HT-29 (cell line): ENCODE measurements at regions not wholly inside any gene's neighbourhood (a gene's known extent, or its start where the extent isn't known, plus 50 kb on each side); places are given as distances from the start of the nearest gene placed in this dataset.

Experiments
- DNase-seq: peaks from one replicate; pipeline ENCODE4 v3.0.0-alpha.2; 2015; ENCODE audit warnings: low spot score

DNA sequence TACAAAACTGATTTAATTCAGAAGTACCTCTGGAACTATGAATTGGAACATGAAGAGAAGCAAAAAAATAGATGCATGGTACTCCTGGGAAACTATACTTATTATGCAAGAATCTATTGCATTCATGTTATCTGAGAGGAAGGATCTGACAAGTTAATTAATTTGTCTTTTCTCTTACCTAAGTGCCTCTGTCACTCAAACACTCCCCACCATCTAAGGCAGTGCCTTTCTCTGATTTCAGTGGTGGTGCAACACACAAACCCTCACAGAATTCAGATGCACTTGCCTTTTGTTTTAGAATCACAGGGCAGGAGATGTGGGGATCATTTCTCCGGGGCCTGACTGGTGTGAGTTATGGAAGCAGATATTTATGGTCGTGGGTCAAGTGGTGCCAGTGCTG, 52.5 kb upstream of the C9orf72 start:
- no peak for DNase-seq

DNA sequence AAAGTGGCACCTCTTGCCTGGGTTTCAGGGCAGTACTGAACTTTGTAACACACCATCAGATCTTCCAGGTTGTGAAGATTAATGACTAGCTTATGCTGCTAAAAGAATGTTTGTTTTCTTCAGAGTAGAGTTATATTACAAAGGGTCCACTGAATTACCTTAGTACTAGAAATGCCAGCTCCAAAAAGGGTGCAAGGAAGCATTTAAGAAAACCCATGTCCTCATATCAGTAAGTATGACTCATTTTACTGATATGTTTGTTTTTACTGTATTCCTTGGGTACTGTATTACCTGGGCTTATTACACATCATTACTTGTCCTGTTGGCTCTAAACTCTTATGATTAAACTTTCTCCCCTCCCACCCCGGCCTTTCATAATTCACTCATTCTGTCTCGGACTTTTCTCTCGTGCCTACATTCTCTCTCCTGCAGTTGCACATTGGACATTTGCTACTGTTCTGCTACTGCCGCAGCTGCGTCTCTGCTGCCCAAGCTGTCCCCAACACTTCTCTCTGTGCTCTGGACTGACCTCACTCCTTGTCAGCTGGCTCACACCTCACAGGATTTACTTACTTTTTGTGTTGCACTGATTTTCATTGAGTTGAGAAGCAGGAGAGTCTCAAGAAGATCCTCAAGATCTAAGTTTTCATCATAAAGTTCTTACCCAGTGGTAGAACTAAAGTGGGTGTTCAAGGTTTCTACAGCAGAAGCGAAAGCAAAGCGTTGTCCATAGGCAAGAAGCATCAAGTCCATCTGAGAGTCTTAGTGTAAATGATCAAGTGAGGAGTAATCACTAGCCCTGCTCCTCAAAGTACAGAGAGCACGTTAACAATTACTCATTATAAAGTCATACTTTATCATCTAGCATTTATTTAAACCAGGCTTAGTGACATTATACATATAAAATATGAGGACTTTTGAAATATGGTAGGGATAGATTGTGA, 53.2 kb upstream of the C9orf72 start:
- peak; percentile 31 for DNase-seq

GRCh38 chr9:27627188-27627564, 53.9 kb upstream of the C9orf72 start:
- no peak for DNase-seq

- no peak for DNase-seq
Observed at GRCh38 chr9:27628311-27628710, 55.0 kb upstream of the C9orf72 start.

GRCh38 chr9:27629425-27629824, 56.1 kb upstream of the C9orf72 start:
- DNase-seq, result no peak

DNA sequence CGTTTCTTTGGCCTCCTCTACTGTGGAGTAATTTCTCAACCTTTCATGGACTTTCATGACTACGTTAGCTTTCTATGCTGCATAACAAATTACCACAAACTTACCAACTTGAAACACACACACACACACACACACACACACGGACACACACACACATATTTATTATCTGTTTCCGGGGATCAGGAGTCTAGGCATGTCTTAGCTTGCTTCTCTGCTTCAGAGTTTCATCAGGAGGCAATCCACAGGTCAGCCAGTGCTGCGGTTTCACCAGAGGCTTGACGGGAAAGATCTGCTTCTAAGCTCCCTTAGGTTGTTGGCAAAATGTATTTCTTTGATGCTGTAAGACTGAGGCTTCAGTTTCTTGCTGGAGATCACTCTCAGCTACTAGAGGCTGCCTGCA, 59.0 kb upstream of the C9orf72 start:
- DNase-seq, result no peak

- no peak for DNase-seq
Observed at GRCh38 chr9:27633764-27634163, 60.5 kb upstream of the C9orf72 start.

- no peak for DNase-seq
Observed at GRCh38 chr9:27634879-27635278, 61.6 kb upstream of the C9orf72 start.

GRCh38 chr9:27638716-27639115, 65.4 kb upstream of the C9orf72 start:
- no peak for DNase-seq

- no peak for DNase-seq
Observed at GRCh38 chr9:27645161-27645840, 72.0 kb upstream of the C9orf72 start.

DNA sequence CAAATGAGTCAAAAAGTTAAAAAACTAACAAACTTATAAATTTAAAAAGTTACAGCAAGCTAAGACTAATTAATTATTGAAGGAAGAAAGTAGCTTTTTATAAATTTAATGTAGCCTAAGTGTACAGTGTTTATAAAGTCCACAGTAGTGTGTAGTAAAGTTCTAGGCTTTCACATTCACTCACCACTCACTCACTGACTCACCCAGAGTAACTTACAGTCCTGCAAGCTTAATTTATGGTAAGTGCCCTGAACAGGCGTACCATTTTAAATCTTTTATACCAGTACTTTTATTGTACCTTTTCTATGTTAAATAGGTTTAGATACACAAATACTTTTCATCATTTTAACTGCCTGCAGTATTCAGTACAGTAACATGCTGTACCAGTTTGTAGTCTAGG, 80.0 kb upstream of the C9orf72 start:
- no peak for DNase-seq

DNA sequence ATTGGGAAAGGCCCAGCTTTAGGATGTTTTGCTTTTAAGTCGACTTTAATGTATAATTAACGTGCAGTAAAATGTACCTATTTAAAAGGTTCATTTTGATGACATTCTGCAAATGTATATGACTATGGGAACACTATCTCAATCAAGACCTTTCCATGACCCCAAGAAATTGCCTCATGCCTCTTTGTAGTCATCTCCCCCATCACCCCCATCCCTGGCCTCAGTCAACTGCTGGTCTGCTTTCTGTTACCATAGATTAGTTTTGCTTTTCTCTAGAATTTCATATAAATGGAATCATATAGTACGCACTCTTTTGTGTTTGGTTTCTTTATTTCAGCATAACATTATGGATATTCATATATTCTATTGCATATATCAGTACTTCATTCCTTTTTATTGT, 80.7 kb upstream of the C9orf72 start:
- DNase-seq, result no peak

DNA sequence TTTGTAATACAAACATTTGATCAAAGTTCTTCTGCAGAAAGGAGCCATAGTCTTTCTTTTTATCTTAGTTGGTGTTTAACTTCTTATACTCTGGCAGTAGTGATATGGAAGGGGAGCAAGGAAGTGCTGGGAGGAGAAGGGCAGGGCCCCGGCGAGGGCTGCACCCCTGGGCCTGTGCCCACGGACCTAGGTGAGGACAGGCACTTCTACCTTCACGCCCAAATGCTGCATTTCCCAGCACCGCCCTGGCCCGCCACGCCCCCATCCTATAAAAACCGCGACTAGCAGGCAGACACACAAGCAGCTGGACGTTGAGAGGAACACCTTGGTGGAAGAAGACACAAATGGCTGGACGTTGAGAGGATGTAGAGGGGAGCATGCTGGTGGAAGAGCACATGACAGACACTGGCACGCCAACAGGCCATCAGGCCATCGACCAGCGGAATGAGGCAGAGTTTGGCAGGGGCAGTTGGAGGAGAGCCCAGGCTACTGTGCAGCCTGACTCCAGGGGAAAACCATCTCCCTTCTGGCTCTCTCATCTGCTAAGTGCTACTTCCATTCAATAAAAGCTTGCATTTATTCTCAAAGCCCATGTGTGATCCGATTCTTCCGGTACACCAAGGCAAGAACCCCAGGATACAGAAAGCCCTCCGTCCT, 81.5 kb upstream of the C9orf72 start:
- DNase-seq, result no peak

GRCh38 chr9:27655441-27655840, 82.2 kb upstream of the C9orf72 start:
- no peak for DNase-seq

- DNase-seq, result no peak
Observed at GRCh38 chr9:27659001-27659400, 85.7 kb upstream of the C9orf72 start.

DNA sequence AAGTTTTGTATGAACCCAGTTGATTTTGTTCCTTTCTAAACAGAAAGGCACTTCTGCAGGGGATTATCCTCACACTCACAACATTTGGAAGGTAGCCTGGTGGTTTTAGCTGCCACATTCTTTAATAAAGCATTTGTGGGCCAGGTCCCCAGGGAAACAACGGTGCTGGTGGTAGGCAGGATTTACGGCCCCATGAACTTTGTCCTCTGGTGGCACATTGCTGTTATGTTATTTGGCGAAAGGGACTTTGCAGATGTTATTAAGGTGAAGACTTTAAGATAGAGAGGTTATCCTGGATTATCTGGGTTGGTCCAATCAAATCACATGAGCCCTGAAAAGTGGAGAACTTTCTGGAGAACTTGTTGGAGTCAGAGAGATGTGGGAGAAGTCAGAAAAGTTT, 86.3 kb upstream of the C9orf72 start:
- DNase-seq, result no peak

DNA sequence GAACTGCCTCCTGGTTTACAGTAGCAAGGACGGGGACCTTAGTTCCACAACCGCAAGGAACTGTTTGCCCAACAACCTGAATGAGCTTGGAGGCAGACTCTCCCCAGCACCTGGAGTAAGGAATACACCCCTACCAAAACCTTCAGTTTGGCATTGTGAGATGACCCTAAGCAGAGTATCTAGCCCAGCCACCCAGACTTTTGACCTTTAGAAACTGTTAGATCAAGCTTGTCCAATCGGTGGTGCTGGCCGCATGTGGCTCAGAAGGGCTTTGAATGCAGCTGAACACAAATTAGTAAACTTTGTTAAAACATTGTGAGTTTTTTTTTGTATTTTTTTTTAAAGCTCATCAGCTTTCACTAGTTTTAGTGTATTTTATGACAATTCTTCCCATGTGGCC, 86.9 kb upstream of the C9orf72 start:
- DNase-seq, result no peak

DNA sequence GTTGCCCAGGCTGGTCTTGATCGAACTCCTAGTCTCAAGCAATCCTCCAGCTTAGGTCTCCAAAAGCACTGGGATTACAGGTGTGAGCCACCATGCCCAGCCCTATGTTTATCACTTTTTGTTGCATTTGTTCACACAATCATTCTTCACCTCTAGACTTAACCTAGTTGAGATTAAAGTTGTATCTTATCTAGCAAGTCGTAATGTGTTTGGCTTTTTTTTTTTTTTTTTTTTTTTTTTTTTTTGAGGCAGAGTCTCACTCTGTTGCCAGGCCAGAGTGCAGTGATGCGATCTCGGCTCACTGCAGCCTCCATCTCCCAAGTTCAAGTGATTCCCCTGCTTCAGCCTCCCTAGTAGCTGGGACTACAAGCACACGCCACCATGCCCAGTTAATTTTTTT, 90.2 kb upstream of the C9orf72 start:
- DNase-seq, result no peak

- no peak for DNase-seq
Observed at GRCh38 chr9:27664121-27664779, 91.0 kb upstream of the C9orf72 start.

DNA sequence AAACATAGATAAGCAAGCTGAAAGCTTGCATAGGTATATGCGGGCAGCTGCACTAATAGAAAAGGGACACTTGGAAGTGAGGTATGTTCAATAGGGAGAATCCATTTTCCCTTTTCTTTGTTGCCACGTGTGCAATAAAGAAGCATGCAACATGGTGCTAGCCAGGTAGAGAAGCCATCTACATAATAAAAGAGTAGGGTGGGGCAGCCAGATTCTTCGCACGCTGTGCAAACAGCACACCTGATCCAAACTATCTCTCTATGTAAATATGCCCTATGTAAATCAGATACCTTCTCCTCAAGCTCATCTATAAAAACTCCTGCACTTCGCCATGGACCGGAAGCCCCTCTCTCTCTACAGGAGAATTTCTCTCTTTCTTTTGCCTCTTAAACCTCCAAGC, 91.9 kb upstream of the C9orf72 start:
- DNase-seq, result no peak

- DNase-seq, result no peak
Observed at GRCh38 chr9:27668280-27668679, 95.0 kb upstream of the C9orf72 start.

DNA sequence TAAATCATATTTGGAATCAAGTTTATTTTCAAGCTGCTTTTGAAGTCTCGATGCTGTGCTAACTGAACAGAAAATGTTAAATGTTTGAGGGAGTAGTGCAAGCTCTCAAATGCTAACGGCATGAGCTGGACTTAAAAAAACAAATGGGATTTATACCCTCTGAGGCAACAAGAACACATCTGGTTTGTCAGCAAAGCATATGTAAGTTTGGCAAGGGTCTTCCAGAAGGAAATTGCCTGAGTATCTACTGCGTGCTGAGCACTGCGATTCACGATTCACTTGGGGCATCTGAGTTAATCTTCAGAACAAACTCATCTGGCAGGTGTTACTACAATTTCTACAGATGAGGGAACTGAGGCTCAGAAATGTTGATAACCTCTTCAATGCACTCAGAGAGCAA, 98.4 kb upstream of the C9orf72 start:
- DNase-seq, result no peak
